ENCODE measurements at regions not wholly inside any gene's neighbourhood (a gene's known extent, or its start where the extent isn't known, plus 50 kb on each side); places are given as distances from the start of the nearest gene placed in this dataset.

GRCh38 chr3:39752751-39753150 is 56.7 kb upstream of the MYRIP start:
- no peak for TF ChIP-seq CTCF (IDR thresholded peaks at IDR 0.05; ENCODE audit: insufficient read depth, low read length)
- no peak for TF ChIP-seq POLR2AphosphoS5 (IDR thresholded peaks at IDR 0.05; ENCODE audit: low read depth)
- TF ChIP-seq GABPA (IDR thresholded peaks at IDR 0.05; ENCODE audit: low read depth) = no peak
